ENCODE measurements at regions not wholly inside any gene's neighbourhood (a gene's known extent, or its start where the extent isn't known, plus 50 kb on each side); places are given as distances from the start of the nearest gene placed in this dataset.

DNA sequence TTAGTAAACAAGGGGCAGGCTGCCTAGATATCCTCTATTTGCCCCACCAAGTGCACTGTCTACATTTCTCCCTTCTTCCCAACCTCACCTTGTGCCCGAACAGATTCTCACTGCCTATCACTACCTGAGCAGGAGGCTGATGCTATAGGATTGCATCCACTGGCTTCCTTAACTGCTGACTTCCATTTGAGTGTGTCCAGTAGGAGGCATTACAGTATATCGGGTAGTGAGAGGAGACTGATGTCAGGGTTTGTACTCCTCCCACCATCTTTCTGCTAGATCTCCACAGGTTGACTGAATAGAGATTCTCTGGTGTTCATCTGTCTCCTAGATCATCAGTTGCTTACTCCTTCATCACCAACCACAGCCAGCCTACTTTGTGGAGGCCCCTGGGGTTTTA lies 796.3 kb downstream of the LRRIQ3 start:
- H3K4me3 ChIP-seq (ENCODE audit: low read depth, low read length) = no peak overlapping the region
- TF ChIP-seq, protein P1, sequence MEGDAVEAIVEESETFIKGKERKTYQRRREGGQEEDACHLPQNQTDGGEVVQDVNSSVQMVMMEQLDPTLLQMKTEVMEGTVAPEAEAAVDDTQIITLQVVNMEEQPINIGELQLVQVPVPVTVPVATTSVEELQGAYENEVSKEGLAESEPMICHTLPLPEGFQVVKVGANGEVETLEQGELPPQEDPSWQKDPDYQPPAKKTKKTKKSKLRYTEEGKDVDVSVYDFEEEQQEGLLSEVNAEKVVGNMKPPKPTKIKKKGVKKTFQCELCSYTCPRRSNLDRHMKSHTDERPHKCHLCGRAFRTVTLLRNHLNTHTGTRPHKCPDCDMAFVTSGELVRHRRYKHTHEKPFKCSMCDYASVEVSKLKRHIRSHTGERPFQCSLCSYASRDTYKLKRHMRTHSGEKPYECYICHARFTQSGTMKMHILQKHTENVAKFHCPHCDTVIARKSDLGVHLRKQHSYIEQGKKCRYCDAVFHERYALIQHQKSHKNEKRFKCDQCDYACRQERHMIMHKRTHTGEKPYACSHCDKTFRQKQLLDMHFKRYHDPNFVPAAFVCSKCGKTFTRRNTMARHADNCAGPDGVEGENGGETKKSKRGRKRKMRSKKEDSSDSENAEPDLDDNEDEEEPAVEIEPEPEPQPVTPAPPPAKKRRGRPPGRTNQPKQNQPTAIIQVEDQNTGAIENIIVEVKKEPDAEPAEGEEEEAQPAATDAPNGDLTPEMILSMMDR (IDR thresholded peaks at IDR 0.05; ENCODE audit: insufficient read depth, low read depth, low read length) = no peak
- DNase-seq (ENCODE audit: low read depth) = no peak

- TF ChIP-seq, protein P1 (IDR thresholded peaks at IDR 0.05; ENCODE audit: insufficient read depth, low read depth, low read length) = no peak
Observed at GRCh38 chr1:73382966-73383365, 815.0 kb downstream of the LRRIQ3 start.

DNA sequence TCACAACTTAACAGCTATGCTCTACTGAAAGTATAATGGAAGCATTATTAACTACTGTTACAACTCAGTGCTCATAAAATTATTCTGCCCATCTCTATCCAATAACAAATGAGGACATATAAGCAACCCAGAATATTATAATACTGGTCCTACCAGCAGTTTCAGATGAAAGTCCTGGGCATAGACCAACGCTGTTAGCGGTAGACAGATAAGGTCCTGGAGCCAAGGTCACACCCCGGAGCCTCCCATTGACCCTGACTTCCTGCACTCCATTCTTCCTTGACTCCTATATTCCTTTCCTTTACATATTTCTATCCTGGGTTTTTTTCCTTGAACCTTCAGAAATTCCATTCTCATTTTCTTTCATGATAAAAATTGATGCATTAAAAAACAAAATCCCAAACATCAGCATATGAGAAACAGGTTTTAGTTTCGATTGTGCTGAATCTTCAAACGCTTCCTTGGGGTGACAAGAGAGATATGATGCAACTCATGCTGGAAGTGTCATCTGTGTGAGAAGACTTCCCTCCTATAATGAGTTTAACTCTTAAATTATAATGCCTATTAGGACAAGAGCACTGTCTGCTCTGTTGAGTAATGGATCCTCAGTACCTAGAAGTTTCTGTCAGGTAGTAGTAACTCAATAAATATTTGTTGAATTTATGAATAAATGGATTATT lies 831.1 kb downstream of the LRRIQ3 start:
- TF ChIP-seq, protein P1 (IDR thresholded peaks at IDR 0.05; ENCODE audit: insufficient read depth, low read depth, low read length) = no peak
- DNase-seq (ENCODE audit: low read depth) = no peak
- H3K4me3 ChIP-seq (ENCODE audit: low read depth, low read length) = no peak overlapping the region

More at GRCh38 chr1:73382966-73383365, 815.0 kb downstream of the LRRIQ3 start:
- H3K4me3 ChIP-seq (ENCODE audit: low read depth, low read length) = no peak overlapping the region
- no peak for DNase-seq (ENCODE audit: low read depth)

GRCh38 chr1:73359001-73359400 lies 839.0 kb downstream of the LRRIQ3 start:
- DNase-seq (ENCODE audit: low read depth) = no peak
- TF ChIP-seq, protein P1 (IDR thresholded peaks at IDR 0.05; ENCODE audit: insufficient read depth, low read depth, low read length) = no peak
- no peak overlapping the region for H3K4me3 ChIP-seq (ENCODE audit: low read depth, low read length)

DNA sequence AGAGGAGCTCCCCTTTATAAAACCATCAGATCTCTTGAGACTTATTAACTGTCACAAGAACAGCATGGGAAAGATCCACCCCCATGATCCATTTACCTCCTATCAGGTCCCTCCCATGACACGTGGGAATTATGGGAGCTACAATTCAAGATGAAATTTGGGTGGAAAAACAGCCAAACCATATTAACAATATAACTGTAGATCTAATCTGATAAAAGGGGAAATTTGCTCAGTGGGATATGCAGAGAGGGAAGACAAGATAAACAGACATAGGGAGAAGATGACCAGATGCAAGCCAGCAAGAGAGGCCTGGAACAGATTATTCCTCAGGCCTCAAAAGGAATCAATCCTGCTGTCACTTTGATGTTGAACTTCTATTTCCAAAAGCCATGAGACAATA lies 841.5 kb downstream of the LRRIQ3 start:
- no peak overlapping the region for H3K4me3 ChIP-seq (ENCODE audit: low read depth, low read length)

DNA sequence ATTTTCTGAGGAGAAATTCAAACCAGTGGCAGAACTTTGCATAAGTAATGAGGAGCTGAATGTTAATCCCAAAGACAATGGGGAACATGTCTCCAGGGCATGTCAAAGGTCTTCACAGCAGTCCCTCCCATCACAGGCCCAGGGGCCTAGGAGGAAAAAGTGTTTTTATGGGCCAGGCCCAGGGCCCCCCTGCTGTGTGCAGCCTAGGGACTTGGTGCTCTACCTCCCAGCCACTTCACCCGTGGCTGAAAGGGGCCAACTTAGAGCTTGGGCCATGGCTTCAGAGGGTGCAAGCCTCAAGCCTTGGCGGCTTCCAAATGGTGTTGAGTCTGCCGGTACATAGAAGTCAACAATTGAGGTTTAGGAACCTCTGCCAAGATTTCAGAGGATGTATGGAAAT lies 854.0 kb downstream of the LRRIQ3 start:
- TF ChIP-seq, protein P1 (IDR thresholded peaks at IDR 0.05; ENCODE audit: insufficient read depth, low read depth, low read length) = no peak
- no peak for DNase-seq (ENCODE audit: low read depth)
- H3K4me3 ChIP-seq (ENCODE audit: low read depth, low read length) = no peak overlapping the region

More for the DNA sequence above, 841.5 kb downstream of the LRRIQ3 start:
- DNase-seq (ENCODE audit: low read depth) = no peak
- TF ChIP-seq, protein P1 (IDR thresholded peaks at IDR 0.05; ENCODE audit: insufficient read depth, low read depth, low read length) = no peak
